ENCODE measurements at regions not wholly inside any gene's neighbourhood (a gene's known extent, or its start where the extent isn't known, plus 50 kb on each side); places are given as distances from the start of the nearest gene placed in this dataset.
A peak's percentile ranks its signal among the peaks of the same experiment; 100 is the strongest.

GRCh38 chr3:22117751-22118346 lies 366.8 kb upstream of the ZNF385D start:
- WGBS (ENCODE audit: extremely low coverage, insufficient coverage, insufficient read length), result no CpG with 5 or more reads among the region's 5 CpGs

GRCh38 chr3:22118542-22118941 lies 367.5 kb upstream of the ZNF385D start:
- no peak overlapping the region for H3K4me2 ChIP-seq (ENCODE audit: low read length)
- H2BK120ac ChIP-seq (ENCODE audit: insufficient read depth, low read length, poor library complexity), result no peak overlapping the region
- no peak overlapping the region for H4K12ac ChIP-seq (ENCODE audit: low read depth, low read length)
- no peaks in the 10 kb centered on the region for H3K9me3 ChIP-seq (ENCODE audit: insufficient read depth, low read depth, low read length)
- no peak overlapping the region for H2BK12ac ChIP-seq (ENCODE audit: low read length)
- no peak overlapping the region for H3K9ac ChIP-seq (ENCODE audit: low read length)
- H3K4ac ChIP-seq (ENCODE audit: low read depth, low read length), result no peak overlapping the region
- no peak overlapping the region for H2BK5ac ChIP-seq (ENCODE audit: low read depth, low read length, poor library complexity)
- no peak overlapping the region for H3K23ac ChIP-seq (ENCODE audit: low read length)
- no peak overlapping the region for H3K27ac ChIP-seq (ENCODE audit: low read depth, low read length)
- H2AK5ac ChIP-seq (ENCODE audit: low read length), result no peak overlapping the region
- DNase-seq, result no peak
- H3K27me3 ChIP-seq (ENCODE audit: insufficient read depth, low read length), result no peaks in the 10 kb centered on the region
- no peaks in the 10 kb centered on the region for H3K4me1 ChIP-seq (ENCODE audit: control insufficient read depth in 1 of 2, insufficient read depth in 2 of 2, low read length in 2 of 2)
- no peaks in the 10 kb centered on the region for H3K79me2 ChIP-seq (ENCODE audit: control insufficient read depth, insufficient read depth, low read length, poor library complexity)
- no peak overlapping the region for H3K14ac ChIP-seq (ENCODE audit: low read length)
- H3K79me1 ChIP-seq (ENCODE audit: low read length), result no peaks in the 10 kb centered on the region
- no peak overlapping the region for H3K18ac ChIP-seq (ENCODE audit: low read length)
- H3K4me3 ChIP-seq (ENCODE audit: low read depth, low read length), result no peak overlapping the region
- H2AFZ ChIP-seq (ENCODE audit: insufficient read depth, low read length, poor library complexity), result no peak overlapping the region
- no peak overlapping the region for H4K91ac ChIP-seq (ENCODE audit: low read depth, low read length)
- no peaks in the 10 kb centered on the region for H3K36me3 ChIP-seq (ENCODE audit: control insufficient read depth in 1 of 2, insufficient read depth in 2 of 2, low read length in 2 of 2)
- WGBS (ENCODE audit: extremely low coverage, insufficient coverage, insufficient read length), result no CpG with 5 or more reads among the region's 3 CpGs
- no peak overlapping the region for H4K8ac ChIP-seq (ENCODE audit: low read depth, low read length)

More at GRCh38 chr3:22117751-22118346, 366.8 kb upstream of the ZNF385D start:
- no peak overlapping the region for H2AFZ ChIP-seq (ENCODE audit: insufficient read depth, low read length, poor library complexity)
- no peak overlapping the region for H3K9ac ChIP-seq (ENCODE audit: low read length)
- no peak overlapping the region for H2BK12ac ChIP-seq (ENCODE audit: low read length)
- H2AK5ac ChIP-seq (ENCODE audit: low read length), result no peak overlapping the region
- no peak overlapping the region for H4K8ac ChIP-seq (ENCODE audit: low read depth, low read length)
- no peak overlapping the region for H3K18ac ChIP-seq (ENCODE audit: low read length)
- no peaks in the 10 kb centered on the region for H3K36me3 ChIP-seq (ENCODE audit: control insufficient read depth in 1 of 2, insufficient read depth in 2 of 2, low read length in 2 of 2)
- H2BK5ac ChIP-seq (ENCODE audit: low read depth, low read length, poor library complexity), result no peak overlapping the region
- no peak overlapping the region for H3K23ac ChIP-seq (ENCODE audit: low read length)
- no peak overlapping the region for H4K91ac ChIP-seq (ENCODE audit: low read depth, low read length)
- no peaks in the 10 kb centered on the region for H3K79me2 ChIP-seq (ENCODE audit: control insufficient read depth, insufficient read depth, low read length, poor library complexity)
- no peaks in the 10 kb centered on the region for H3K9me3 ChIP-seq (ENCODE audit: insufficient read depth, low read depth, low read length)
- no peak overlapping the region for H3K4ac ChIP-seq (ENCODE audit: low read depth, low read length)
- H3K79me1 ChIP-seq (ENCODE audit: low read length), result no peaks in the 10 kb centered on the region
- H4K12ac ChIP-seq (ENCODE audit: low read depth, low read length), result no peak overlapping the region
- no peaks in the 10 kb centered on the region for H3K4me1 ChIP-seq (ENCODE audit: control insufficient read depth in 1 of 2, insufficient read depth in 2 of 2, low read length in 2 of 2)
- no peak overlapping the region for H3K4me2 ChIP-seq (ENCODE audit: low read length)
- DNase-seq, result peak in 1 of 2 donors; percentile 73
- no peak overlapping the region for H3K14ac ChIP-seq (ENCODE audit: low read length)
- H3K27me3 ChIP-seq (ENCODE audit: insufficient read depth, low read length), result no peaks in the 10 kb centered on the region
- H3K4me3 ChIP-seq (ENCODE audit: low read depth, low read length), result no peak overlapping the region
- no peak overlapping the region for H2BK120ac ChIP-seq (ENCODE audit: insufficient read depth, low read length, poor library complexity)
- H3K27ac ChIP-seq (ENCODE audit: low read depth, low read length), result no peak overlapping the region

GRCh38 chr3:22121068-22121701 lies 370.2 kb upstream of the ZNF385D start:
- no CpG with 5 or more reads among the region's 5 CpGs for WGBS (ENCODE audit: extremely low coverage, insufficient coverage, insufficient read length)
- H3K27me3 ChIP-seq (ENCODE audit: insufficient read depth, low read length), result no peaks in the 10 kb centered on the region
- no peaks in the 10 kb centered on the region for H3K79me1 ChIP-seq (ENCODE audit: low read length)

GRCh38 chr3:22122567-22122966 lies 371.6 kb upstream of the ZNF385D start:
- Histone ChIP-seq H2BK120ac (ENCODE audit: insufficient read depth, low read length, poor library complexity) (no peak overlapping the region), H2AFZ (ENCODE audit: insufficient read depth, low read length, poor library complexity) (no peak overlapping the region), H2BK12ac (ENCODE audit: low read length) (no peak overlapping the region), H3K79me2 (ENCODE audit: control insufficient read depth, insufficient read depth, low read length, poor library complexity) (no peaks in the 10 kb centered on the region), H3K79me1 (ENCODE audit: low read length) (no peaks in the 10 kb centered on the region), H3K9me3 (ENCODE audit: insufficient read depth, low read depth, low read length) (no peaks in the 10 kb centered on the region), H3K4me3 (ENCODE audit: low read depth, low read length) (no peak overlapping the region), H4K12ac (ENCODE audit: low read depth, low read length) (no peak overlapping the region), H3K18ac (ENCODE audit: low read length) (no peak overlapping the region), H3K4ac (ENCODE audit: low read depth, low read length) (no peak overlapping the region), H3K27ac (ENCODE audit: low read depth, low read length) (no peak overlapping the region), H3K27me3 (ENCODE audit: insufficient read depth, low read length) (no peaks in the 10 kb centered on the region), H3K23ac (ENCODE audit: low read length) (no peak overlapping the region), H2AK5ac (ENCODE audit: low read length) (no peak overlapping the region), H3K4me1 (ENCODE audit: control insufficient read depth in 1 of 2, insufficient read depth in 2 of 2, low read length in 2 of 2) (no peaks in the 10 kb centered on the region), H3K36me3 (ENCODE audit: control insufficient read depth in 1 of 2, insufficient read depth in 2 of 2, low read length in 2 of 2) (no peaks in the 10 kb centered on the region), H3K9ac (ENCODE audit: low read length) (no peak overlapping the region), H3K14ac (ENCODE audit: low read length) (no peak overlapping the region), H4K91ac (ENCODE audit: low read depth, low read length) (no peak overlapping the region), H3K4me2 (ENCODE audit: low read length) (no peak overlapping the region), H4K8ac (ENCODE audit: low read depth, low read length) (no peak overlapping the region), H2BK5ac (ENCODE audit: low read depth, low read length, poor library complexity) (no peak overlapping the region)
- DNase-seq, result no peak
- WGBS (ENCODE audit: extremely low coverage, insufficient coverage, insufficient read length), result no CpG with 5 or more reads among the region's 3 CpGs

More at GRCh38 chr3:22121068-22121701, 370.2 kb upstream of the ZNF385D start:
- H2BK12ac ChIP-seq (ENCODE audit: low read length), result no peak overlapping the region
- no peak overlapping the region for H4K12ac ChIP-seq (ENCODE audit: low read depth, low read length)
- H2AK5ac ChIP-seq (ENCODE audit: low read length), result no peak overlapping the region
- no peak overlapping the region for H3K23ac ChIP-seq (ENCODE audit: low read length)
- H3K4me1 ChIP-seq (ENCODE audit: control insufficient read depth in 1 of 2, insufficient read depth in 2 of 2, low read length in 2 of 2), result no peaks in the 10 kb centered on the region
- H3K4ac ChIP-seq (ENCODE audit: low read depth, low read length), result no peak overlapping the region
- no peak overlapping the region for H3K27ac ChIP-seq (ENCODE audit: low read depth, low read length)
- H2AFZ ChIP-seq (ENCODE audit: insufficient read depth, low read length, poor library complexity), result no peak overlapping the region
- H3K18ac ChIP-seq (ENCODE audit: low read length), result no peak overlapping the region
- H2BK120ac ChIP-seq (ENCODE audit: insufficient read depth, low read length, poor library complexity), result no peak overlapping the region
- no peaks in the 10 kb centered on the region for H3K9me3 ChIP-seq (ENCODE audit: insufficient read depth, low read depth, low read length)
- H4K8ac ChIP-seq (ENCODE audit: low read depth, low read length), result no peak overlapping the region
- no peak overlapping the region for H2BK5ac ChIP-seq (ENCODE audit: low read depth, low read length, poor library complexity)
- no peak overlapping the region for H3K4me2 ChIP-seq (ENCODE audit: low read length)
- H3K79me2 ChIP-seq (ENCODE audit: control insufficient read depth, insufficient read depth, low read length, poor library complexity), result no peaks in the 10 kb centered on the region
- no peak overlapping the region for H3K14ac ChIP-seq (ENCODE audit: low read length)
- no peak overlapping the region for H3K4me3 ChIP-seq (ENCODE audit: low read depth, low read length)
- no peak for DNase-seq
- no peak overlapping the region for H4K91ac ChIP-seq (ENCODE audit: low read depth, low read length)
- H3K36me3 ChIP-seq (ENCODE audit: control insufficient read depth in 1 of 2, insufficient read depth in 2 of 2, low read length in 2 of 2), result no peaks in the 10 kb centered on the region
- H3K9ac ChIP-seq (ENCODE audit: low read length), result no peak overlapping the region
